GM21786 (cell line): ENCODE measurements at regions not wholly inside any gene's neighbourhood (a gene's known extent, or its start where the extent isn't known, plus 50 kb on each side); places are given as distances from the start of the nearest gene placed in this dataset.
A peak's percentile ranks its signal among the peaks of the same experiment; 100 is the strongest.

Experiments
- ATAC-seq: cut with Tn5 transposase; IDR thresholded peaks from one replicate; pipeline ENCODE4 v1.9.1; 2021; ENCODE audit not compliant: unreplicated experiment

GRCh38 chr7:124432009-124432578, 333.5 kb downstream of the GPR37 start:
- ATAC-seq, result no peak

DNA sequence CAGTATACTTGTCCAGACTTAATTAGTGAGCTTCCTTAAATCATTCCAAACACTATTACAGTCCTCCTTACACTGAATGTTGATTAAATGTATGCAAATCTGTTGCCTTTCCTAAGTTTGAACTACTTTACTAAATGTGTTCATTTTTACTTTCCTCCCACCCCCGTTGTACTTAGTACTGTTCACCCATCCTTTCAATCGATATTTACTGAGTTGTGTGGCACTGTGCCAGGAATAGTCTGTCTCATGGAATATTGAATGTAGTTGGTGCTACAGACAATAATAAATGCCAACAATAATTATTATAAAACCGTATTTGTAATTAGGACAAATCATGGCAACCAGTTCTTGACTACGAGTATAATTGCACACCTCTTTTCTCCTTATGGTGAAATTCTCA, 335.7 kb downstream of the GPR37 start:
- ATAC-seq, result no peak

GRCh38 chr7:124428781-124429180, 336.8 kb downstream of the GPR37 start:
- ATAC-seq, result no peak

DNA sequence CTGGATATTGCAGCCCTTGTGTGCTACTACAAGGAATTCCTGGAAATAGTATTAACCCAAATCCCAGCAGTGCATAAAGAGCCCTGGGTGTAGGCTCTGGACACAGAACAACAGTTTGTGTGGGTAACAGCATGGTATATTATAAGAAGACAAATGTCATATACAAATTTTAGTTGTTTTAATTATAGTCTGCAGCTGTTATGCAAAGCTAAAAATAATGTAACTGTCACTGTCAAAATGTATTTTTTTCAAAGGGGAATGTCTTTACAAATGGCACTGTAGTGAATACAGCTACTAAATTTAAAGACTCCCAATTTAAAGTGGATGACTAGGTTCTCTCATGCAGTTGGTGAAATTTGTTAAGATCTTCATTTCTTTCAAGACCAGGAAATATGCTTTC, 339.0 kb downstream of the GPR37 start:
- no peak for ATAC-seq

DNA sequence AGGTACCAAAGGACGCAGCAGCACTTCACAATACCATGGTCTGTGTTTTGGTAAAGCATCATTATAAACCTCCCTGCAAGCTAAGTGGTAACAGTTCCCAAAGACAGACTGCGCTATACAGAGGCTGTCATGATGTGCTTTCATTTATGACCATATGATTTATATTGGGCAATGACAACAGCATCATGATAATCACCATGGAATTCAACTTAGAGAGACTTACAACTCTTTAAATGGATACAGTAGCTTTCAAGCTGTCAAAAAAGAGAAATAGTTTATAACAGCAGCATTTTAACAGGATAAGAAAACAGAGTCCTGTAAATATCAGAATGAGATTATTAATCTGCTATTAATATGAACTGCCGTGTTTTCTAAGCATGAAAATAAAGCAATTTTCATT, 341.7 kb downstream of the GPR37 start:
- ATAC-seq, result no peak

DNA sequence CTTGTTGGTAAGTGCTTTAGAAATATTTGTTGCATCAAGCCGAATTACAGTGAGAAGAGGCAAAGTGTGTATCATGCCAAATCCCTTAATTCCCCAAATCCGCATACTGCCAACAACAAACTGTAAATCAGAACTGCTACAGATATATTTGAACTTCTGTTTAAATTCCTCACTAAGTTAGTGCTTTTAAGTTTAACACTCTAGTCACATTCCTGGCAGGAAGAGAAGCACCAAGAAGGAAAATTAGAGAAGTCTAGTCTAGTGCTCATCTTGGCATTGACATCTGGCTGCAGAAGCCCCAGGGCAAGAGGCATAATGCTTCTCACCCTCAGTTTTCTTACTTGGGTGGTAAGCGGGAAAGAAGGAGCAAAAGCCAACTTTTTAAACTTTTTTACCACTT, 343.5 kb downstream of the GPR37 start:
- no peak for ATAC-seq

DNA sequence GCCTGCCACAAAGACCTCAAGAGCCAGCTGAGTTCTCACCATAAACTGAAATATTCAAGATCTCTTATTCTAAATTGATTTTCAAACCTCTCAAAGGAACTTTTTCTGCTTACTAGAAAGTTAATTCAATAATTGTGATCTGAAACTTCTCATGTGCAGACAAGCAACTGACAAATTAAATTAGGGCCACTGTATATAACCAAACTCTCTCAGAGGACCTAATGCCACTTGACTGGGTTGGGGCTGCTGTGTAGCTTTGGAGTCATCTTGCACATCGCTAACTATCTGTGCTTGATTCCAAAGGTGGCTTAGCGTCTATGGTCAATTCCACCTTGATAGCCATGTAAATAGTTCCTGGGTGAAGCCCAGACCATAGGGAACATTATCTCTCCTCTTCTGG, 345.2 kb downstream of the GPR37 start:
- ATAC-seq, result no peak

- ATAC-seq, result no peak
Measured at GRCh38 chr7:124413029-124413428, 352.6 kb downstream of the GPR37 start.

DNA sequence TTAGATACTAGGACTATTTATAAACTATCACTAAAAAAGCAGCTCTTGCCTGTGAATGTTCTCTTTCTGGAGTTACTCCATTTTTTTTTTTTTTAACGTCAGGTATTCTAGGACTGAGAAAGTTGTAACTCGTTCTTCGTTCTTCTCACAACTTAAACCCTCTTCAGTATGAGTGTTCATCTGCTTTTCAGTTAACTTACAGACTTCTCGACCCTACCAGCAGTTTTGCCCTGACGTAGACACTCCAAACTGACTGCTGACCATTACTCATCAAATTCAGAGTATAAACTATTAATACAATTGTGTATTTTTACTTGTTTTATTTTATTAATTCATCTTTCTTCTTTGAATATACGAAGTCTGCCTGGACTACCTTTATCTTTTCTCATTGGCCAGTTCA, 353.1 kb downstream of the GPR37 start:
- ATAC-seq, result no peak

DNA sequence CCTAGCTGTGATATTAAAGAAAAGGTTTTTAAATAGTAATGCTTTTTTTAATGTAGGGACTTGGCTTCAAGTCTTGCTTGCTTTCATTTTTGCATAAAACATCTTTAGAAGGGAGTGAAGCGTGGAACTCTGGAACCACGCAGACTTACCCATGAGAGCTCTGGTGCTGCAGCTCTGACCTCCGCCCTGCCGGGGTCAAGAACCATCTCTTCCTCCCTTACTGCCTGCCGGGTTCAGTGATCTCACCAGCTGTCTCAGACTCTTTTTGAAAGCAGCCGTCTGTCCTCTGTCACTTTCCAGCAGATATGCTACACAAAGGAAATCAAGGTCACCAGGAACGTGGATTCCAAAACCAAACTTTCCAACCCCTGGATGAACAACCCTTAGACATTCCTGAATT, 353.8 kb downstream of the GPR37 start:
- no peak for ATAC-seq

DNA sequence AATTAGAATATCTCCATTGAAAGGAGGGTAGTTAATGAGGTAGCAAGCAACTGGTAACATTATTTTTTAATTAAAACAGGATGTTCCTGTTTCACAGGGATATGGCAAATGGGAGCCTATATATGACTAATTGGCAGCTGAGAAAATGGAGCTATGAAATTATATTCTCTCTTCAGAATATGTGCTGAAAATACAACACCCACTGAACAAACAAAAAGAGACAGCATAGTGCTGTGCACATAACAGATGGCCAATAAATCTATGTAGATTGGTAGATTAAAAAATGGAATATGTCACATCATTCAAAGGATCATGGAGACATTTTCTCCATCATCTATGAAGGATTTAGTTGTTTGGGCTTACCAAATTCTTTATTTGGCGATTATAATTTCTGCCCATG, 362.0 kb downstream of the GPR37 start:
- no peak for ATAC-seq

GRCh38 chr7:124403112-124403511, 362.5 kb downstream of the GPR37 start:
- no peak for ATAC-seq

- peak; percentile 77 for ATAC-seq
Measured at GRCh38 chr7:124399941-124400340, 365.7 kb downstream of the GPR37 start.

DNA sequence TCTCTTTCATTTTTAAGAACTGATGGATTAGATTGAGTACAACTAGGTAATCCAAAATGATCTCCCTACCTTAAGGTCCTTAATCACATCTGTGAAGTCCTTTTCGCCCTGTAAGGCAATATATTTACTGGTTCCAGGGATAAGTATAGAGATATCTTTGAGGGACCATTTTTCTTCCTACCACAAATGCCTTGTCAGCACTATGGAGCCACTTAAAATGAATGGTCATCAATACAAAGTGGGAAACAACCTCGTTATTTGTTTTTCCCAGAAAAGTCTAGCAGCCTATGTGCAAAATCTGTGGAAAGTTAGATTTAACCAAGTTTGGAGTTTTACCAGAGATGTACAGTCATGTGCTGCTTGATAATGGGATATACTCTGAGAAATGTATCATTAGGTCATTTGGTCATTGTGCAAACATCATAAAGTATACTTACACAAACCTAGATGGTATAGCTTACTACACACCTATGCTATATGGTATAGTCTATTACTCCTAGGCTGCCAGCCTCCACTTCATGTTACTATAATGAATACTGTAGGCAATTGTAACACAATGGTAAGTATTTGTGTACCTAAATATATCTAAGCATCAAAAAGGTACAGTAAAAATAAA, 366.2 kb upstream of the TMEM229A start:
- no peak for ATAC-seq

GRCh38 chr7:124397134-124397533, 364.3 kb upstream of the TMEM229A start:
- ATAC-seq, result no peak

DNA sequence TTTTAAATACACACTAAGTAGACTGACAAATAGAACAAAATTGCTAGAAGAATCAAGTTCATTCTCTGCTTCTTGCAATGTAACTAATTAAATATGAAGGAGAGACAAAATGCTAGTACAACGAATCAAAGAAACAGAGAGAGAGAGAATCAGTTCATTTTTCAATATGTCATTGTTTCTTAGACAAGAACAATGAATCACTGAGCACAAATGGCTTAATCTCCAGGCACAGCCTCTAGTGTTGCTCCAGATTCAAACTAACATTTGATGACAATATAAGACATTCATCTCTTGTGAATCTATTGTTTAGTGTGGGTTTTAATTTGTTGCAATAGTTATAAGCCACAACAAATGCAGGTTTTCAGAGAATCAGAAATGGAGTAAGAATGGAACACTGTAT, 357.4 kb upstream of the TMEM229A start:
- no peak for ATAC-seq

GRCh38 chr7:124388751-124389150, 355.9 kb upstream of the TMEM229A start:
- ATAC-seq, result no peak

DNA sequence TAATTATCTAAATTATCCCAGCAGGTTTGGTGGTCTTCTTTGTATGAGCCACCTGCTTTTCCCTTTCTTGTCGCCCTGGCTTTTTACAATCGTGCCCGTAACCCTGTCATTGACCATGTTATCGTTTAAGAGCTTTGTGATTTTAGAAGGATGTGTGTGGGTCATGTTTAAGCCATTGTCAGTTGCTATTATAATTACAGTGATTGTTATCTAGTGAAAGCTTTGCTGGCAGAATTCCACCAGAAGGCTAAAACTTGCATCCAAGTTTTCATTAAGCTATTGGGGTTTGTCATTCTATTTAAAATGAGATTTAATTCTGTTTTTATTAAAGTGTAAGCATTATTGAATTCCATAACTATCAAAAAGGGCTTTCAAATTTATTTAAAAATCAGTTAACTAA, 354.2 kb upstream of the TMEM229A start:
- ATAC-seq, result no peak

DNA sequence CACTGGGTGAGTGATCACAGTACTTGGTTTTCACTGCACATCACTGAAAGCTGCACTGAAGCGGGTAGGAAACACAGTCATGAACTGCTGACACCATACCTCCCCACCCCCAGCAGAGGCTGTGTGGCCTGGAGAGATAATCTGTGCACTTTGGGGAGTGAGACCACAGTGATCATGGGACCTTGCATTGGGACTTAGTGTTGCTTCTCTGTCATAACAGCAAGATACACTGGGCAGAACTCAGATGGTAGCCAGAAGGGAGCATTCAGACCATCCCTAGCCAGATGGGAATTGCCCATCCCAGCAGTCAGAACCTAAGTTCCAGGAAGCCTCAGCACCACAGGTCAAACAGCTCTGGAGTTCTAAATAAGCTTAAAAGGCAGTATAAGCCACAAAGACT, 346.4 kb upstream of the TMEM229A start:
- ATAC-seq, result no peak

- no peak for ATAC-seq
Measured at GRCh38 chr7:124376111-124376510, 343.2 kb upstream of the TMEM229A start.

GRCh38 chr7:124375391-124375790, 342.5 kb upstream of the TMEM229A start:
- no peak for ATAC-seq

DNA sequence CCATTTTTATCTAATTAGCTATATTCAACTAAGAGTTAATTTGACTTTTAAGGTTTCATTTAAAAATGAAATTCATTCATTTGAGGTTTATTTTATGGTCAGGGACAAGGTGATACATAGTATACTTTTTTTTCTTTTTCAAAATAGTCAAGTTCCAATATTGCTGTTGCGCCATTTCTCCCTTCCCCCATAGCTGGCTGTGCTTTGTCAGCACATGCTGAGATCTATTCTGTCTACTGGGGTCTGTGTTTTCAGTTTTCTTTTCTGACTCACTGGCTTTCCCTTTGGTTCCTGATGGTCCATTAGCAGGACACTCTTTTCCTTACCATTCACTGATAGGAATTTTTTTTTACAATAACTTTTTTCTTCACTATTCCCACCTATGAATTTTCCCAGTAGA, 336.4 kb upstream of the TMEM229A start:
- no peak for ATAC-seq

- no peak for ATAC-seq
Measured at GRCh38 chr7:124366118-124366517, 333.3 kb upstream of the TMEM229A start.
